GM19372 (cell line): ENCODE measurements at regions not wholly inside any gene's neighbourhood (a gene's known extent, or its start where the extent isn't known, plus 50 kb on each side); places are given as distances from the start of the nearest gene placed in this dataset.
"Not testable (repeated sequence)": the region's sequence is repeated elsewhere in the genome, so short reads cannot be mapped to it uniquely, and the experiment has no call there.

Experiments
- ATAC-seq: cut with Tn5 transposase; IDR thresholded peaks from one replicate; pipeline ENCODE4 v1.9.1; 2021; ENCODE audit warnings: mild to moderate bottlenecking, low read depth, moderate library complexity; ENCODE audit not compliant: unreplicated experiment

- ATAC-seq: no peak
These were observed 277.0 kb downstream of the WDR11 start for GRCh38 chr10:121128164-121128563.

GRCh38 chr10:121129266-121129665 lies 278.1 kb downstream of the WDR11 start:
- ATAC-seq: no peak

GRCh38 chr10:121130382-121130781 lies 279.2 kb downstream of the WDR11 start:
- ATAC-seq: no peak

GRCh38 chr10:121131014-121131413 lies 279.9 kb downstream of the WDR11 start:
- no peak for ATAC-seq

GRCh38 chr10:121131426-121132265 lies 280.5 kb downstream of the WDR11 start:
- no peak for ATAC-seq

GRCh38 chr10:121132273-121132672 lies 281.1 kb downstream of the WDR11 start:
- no peak for ATAC-seq

- no peak for ATAC-seq
These were observed 282.7 kb downstream of the WDR11 start for GRCh38 chr10:121133901-121134300.

- ATAC-seq: no peak
These were observed 283.5 kb downstream of the WDR11 start for GRCh38 chr10:121134711-121135110.

GRCh38 chr10:121135512-121135911 lies 284.4 kb downstream of the WDR11 start:
- no peak for ATAC-seq

GRCh38 chr10:121137533-121137932 lies 286.4 kb downstream of the WDR11 start:
- no peak for ATAC-seq

- no peak for ATAC-seq
These were observed 287.1 kb downstream of the WDR11 start for GRCh38 chr10:121138112-121138860.

GRCh38 chr10:121138918-121139317 lies 287.8 kb downstream of the WDR11 start:
- no peak for ATAC-seq

- ATAC-seq: not testable (repeated sequence)
These were observed 294.7 kb downstream of the WDR11 start for GRCh38 chr10:121145802-121146395.

GRCh38 chr10:121148921-121149320 lies 297.8 kb downstream of the WDR11 start:
- no peak for ATAC-seq

- ATAC-seq: no peak
These were observed 300.9 kb downstream of the WDR11 start for GRCh38 chr10:121152033-121152432.

GRCh38 chr10:121152935-121153334 lies 301.8 kb downstream of the WDR11 start:
- ATAC-seq: no peak

- ATAC-seq: no peak
These were observed 303.1 kb downstream of the WDR11 start for GRCh38 chr10:121154310-121154709.

- no peak for ATAC-seq
These were observed 303.7 kb downstream of the WDR11 start for GRCh38 chr10:121154846-121155245.

GRCh38 chr10:121155742-121156474 lies 304.7 kb downstream of the WDR11 start:
- ATAC-seq: no peak

- no peak for ATAC-seq
These were observed 306.8 kb downstream of the WDR11 start for GRCh38 chr10:121157998-121158397.
